IMR-90 (cell line): ENCODE measurements at regions not wholly inside any gene's neighbourhood (a gene's known extent, or its start where the extent isn't known, plus 50 kb on each side); places are given as distances from the start of the nearest gene placed in this dataset.

Source experiments
- CEBPB ChIP-seq: IDR thresholded peaks from 2 replicates; pipeline ENCODE4 v1.6.1; 2012; ENCODE audit warnings: low read depth, low read length, improper control_type of control experiment
- CTCF ChIP-seq: conservative IDR thresholded peaks from 2 replicates; pipeline ENCODE4 v1.5.1; 2012; ENCODE audit warnings: mild to moderate bottlenecking, low read depth, low read length, improper control_type of control experiment
- FOS ChIP-seq: fragments of 150-350 bp; IDR thresholded peaks from 2 replicates; pipeline ENCODE4 v1.6.1; 2016; ENCODE audit warnings: low read depth, low read length
- MAFK ChIP-seq: IDR thresholded peaks from 2 replicates; pipeline ENCODE4 v1.6.1; 2012; ENCODE audit warnings: low read depth, low read length, improper control_type of control experiment
- MAZ ChIP-seq: IDR thresholded peaks from 2 replicates; pipeline ENCODE4 v1.6.1; 2012; ENCODE audit warnings: low read depth, mild to moderate bottlenecking, low read length, improper control_type of control experiment, moderate library complexity, borderline replicate concordance
- POLR2A ChIP-seq: IDR thresholded peaks from 2 replicates; pipeline ENCODE4 v1.6.1; 2012; ENCODE audit warnings: mild to moderate bottlenecking, low read depth, low read length
- RAD21 ChIP-seq: IDR thresholded peaks from 2 replicates; pipeline ENCODE4 v1.6.1; 2012; ENCODE audit warnings: low read length, improper control_type of control experiment
- SMC3 ChIP-seq: fragments of 150-350 bp; IDR thresholded peaks from 2 replicates; pipeline ENCODE4 v1.6.1; 2016; ENCODE audit warnings: low read depth, mild to moderate bottlenecking, antibody characterized with exemption, low read length, moderate library complexity
- USF2 ChIP-seq: fragments of 150-350 bp; IDR thresholded peaks from 2 replicates; pipeline ENCODE4 v1.6.1; 2017; ENCODE audit warnings: mild to moderate bottlenecking, antibody characterized with exemption, low read length, low read depth

GRCh38 chr1:71228742-71229365 lies 148.0 kb upstream of the ZRANB2 start:
- TF ChIP-seq CTCF = no peak
- TF ChIP-seq MAZ = no peak
- TF ChIP-seq POLR2A = no peak
- TF ChIP-seq USF2 = no peak
- no peak for TF ChIP-seq FOS
- no peak for TF ChIP-seq SMC3
- TF ChIP-seq RAD21 = no peak
- TF ChIP-seq CEBPB = no peak
- TF ChIP-seq MAFK = no peak
